ENCODE measurements at regions not wholly inside any gene's neighbourhood (a gene's known extent, or its start where the extent isn't known, plus 50 kb on each side); places are given as distances from the start of the nearest gene placed in this dataset.

DNA sequence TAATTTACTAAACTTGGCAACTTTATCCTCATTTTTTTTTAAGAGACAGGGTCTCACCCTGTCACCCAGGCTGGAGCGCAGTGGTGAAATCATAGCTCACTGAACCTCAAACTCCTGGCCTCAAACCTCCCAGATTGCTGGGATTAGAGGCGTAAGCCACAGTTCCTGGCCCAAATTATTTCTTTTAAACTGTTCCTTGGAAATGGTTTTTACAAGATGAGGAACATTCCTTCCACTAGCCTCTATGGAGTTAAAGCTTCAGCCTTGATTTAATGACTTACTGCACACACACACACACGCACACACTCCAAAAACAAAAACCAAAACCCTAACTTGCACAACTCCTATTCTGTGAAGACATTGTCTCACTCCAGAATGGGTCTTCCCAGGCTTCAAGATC, 77.2 kb upstream of the TARS1 start:
- no peak overlapping the region for H3K27ac ChIP-seq
- TF ChIP-seq, protein P1, sequence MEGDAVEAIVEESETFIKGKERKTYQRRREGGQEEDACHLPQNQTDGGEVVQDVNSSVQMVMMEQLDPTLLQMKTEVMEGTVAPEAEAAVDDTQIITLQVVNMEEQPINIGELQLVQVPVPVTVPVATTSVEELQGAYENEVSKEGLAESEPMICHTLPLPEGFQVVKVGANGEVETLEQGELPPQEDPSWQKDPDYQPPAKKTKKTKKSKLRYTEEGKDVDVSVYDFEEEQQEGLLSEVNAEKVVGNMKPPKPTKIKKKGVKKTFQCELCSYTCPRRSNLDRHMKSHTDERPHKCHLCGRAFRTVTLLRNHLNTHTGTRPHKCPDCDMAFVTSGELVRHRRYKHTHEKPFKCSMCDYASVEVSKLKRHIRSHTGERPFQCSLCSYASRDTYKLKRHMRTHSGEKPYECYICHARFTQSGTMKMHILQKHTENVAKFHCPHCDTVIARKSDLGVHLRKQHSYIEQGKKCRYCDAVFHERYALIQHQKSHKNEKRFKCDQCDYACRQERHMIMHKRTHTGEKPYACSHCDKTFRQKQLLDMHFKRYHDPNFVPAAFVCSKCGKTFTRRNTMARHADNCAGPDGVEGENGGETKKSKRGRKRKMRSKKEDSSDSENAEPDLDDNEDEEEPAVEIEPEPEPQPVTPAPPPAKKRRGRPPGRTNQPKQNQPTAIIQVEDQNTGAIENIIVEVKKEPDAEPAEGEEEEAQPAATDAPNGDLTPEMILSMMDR (conservative IDR thresholded peaks at IDR 0.05): no peak
- TF ChIP-seq ZFX (IDR thresholded peaks at IDR 0.05): no peak

GRCh38 chr5:33364406-33364805, 76.4 kb upstream of the TARS1 start:
- TF ChIP-seq, protein P1 (conservative IDR thresholded peaks at IDR 0.05): no peak
- no peak for TF ChIP-seq ZFX (IDR thresholded peaks at IDR 0.05)
- H3K27ac ChIP-seq: no peak overlapping the region

GRCh38 chr5:33367416-33367815, 73.3 kb upstream of the TARS1 start:
- H3K27ac ChIP-seq: no peak overlapping the region
- TF ChIP-seq, protein P1 (conservative IDR thresholded peaks at IDR 0.05): no peak
- TF ChIP-seq ZFX (IDR thresholded peaks at IDR 0.05): no peak

DNA sequence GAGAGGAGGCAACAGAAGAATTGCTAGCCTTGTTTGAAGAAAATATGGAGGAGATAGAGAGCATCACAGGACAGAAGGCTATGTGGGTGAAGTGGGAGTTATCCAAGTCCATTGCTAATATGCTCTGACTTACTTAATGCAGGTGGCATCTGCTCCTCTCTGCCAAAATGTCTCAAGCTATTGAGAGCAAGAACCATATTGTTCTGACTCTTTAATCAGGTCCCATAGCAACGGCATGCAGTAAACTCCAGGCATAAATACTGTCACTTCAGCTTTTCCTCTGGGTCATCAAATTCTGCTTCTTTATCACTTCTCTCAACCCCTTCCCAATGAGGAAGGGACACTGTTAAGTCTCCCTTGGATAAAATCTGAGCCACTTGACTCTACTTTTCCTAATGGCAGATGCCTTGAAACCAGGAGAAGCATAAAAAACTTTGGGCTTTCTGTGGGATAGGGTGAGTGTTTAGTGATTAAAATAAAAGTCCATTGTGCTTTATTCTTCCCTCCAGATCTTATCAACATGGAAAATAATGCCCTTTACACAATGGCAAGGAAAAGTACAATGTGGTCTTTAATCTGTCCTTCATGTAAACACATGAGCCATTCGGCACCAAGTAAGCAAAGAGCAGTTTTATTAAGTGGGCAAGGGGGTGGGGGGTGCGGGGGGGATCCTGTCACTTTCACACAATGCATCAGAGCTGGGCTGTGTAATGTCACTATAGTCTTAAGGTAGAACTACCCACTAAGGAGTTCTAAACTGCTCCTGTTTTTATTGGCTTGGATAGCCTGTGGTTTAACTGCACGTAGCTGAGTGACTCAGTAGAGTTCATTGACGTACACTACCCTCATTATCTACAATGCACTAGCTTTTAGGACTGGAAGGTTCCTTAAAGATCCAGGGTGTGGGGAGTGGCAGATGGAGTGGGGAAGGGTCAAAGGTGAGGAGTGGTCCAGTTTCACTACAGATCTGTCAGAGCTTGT, 71.0 kb upstream of the TARS1 start:
- H3K27ac ChIP-seq: no peak overlapping the region
- TF ChIP-seq ZFX (IDR thresholded peaks at IDR 0.05): no peak
- TF ChIP-seq, protein P1 (conservative IDR thresholded peaks at IDR 0.05): no peak

GRCh38 chr5:33370466-33370859, 70.3 kb upstream of the TARS1 start:
- H3K27ac ChIP-seq: no peak overlapping the region

DNA sequence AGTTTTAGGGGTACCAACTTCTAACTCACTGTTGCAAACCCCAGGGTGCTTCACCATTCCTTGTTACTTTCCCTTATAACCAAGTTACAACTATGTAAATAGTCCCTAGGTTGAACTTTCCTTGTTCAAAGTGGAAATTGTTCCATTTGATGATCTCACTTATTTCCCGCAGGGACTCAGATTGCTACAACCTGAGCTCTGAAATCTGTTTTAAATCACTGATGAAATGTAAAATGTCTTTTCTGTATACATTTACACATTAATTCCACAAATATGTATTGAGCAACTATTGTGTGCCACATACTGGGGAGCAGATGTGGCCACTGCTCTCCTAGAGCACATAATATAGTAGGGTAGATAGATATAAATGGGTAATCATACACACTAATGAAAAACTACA, 69.1 kb upstream of the TARS1 start:
- no peak overlapping the region for H3K27ac ChIP-seq
- no peak for TF ChIP-seq ZFX (IDR thresholded peaks at IDR 0.05)
- TF ChIP-seq, protein P1 (conservative IDR thresholded peaks at IDR 0.05): no peak

More at GRCh38 chr5:33370466-33370859, 70.3 kb upstream of the TARS1 start:
- TF ChIP-seq, protein P1 (conservative IDR thresholded peaks at IDR 0.05): no peak
- TF ChIP-seq ZFX (IDR thresholded peaks at IDR 0.05): no peak

DNA sequence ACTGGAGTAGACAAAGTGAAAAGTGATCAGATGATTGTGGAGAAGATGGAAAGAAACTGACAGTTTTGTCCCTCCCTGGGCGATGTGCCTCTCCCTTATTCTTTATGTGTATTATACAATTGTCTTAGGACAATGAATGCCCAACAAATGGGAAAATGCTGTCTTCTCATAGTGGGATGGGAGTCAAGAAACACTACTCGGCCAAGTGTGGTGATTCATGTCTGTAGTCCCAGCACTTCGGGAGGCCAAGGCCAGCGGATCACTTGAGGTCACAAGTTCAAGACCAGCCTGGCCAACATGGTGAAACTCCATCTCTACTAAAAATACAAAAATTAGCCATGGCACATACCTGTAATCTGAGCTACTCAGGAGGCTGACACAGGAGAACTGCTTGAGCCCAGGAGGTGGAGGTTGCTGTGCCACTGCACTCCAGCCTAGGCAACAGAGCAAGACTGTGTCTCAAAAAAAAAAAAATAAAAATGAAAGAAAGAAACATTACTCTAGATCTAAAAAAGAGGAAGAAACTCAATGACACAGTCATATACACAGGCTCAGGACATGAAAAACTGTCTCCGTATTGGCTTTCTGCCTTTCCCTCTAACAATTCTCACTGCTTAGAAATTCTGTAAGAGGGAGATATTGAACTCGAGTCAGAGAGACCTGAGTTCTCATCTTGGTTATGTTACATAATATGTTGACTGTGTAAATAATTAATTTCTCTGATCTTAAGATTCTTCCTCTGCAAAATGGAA, 67.9 kb upstream of the TARS1 start:
- no peak for TF ChIP-seq ZFX (IDR thresholded peaks at IDR 0.05)
- TF ChIP-seq, protein P1 (conservative IDR thresholded peaks at IDR 0.05): no peak
- no peak overlapping the region for H3K27ac ChIP-seq
